ENCODE measurements at regions not wholly inside any gene's neighbourhood (a gene's known extent, or its start where the extent isn't known, plus 50 kb on each side); places are given as distances from the start of the nearest gene placed in this dataset.

- in situ Hi-C loops (cut with HindIII; ENCODE audit: low pct_unique_long_range_greater_than_20kb, low sequenced_read_pairs), result no loop called here
- no peak for DNase-seq (ENCODE audit: low read depth, low spot score)
Measured at GRCh38 chr15:96720656-96721055, 390.2 kb downstream of the NR2F2 start.

- DNase-seq (ENCODE audit: low read depth, low spot score), result no peak
- in situ Hi-C loops (cut with HindIII; ENCODE audit: low pct_unique_long_range_greater_than_20kb, low sequenced_read_pairs), result no loop called here
Measured at GRCh38 chr15:96728591-96728990, 398.1 kb downstream of the NR2F2 start.

GRCh38 chr15:96732704-96733103 is 402.2 kb downstream of the NR2F2 start:
- in situ Hi-C loops (cut with HindIII; ENCODE audit: low pct_unique_long_range_greater_than_20kb, low sequenced_read_pairs), result no loop called here

GRCh38 chr15:96733721-96734120 is 403.2 kb downstream of the NR2F2 start:
- in situ Hi-C loops (cut with HindIII; ENCODE audit: low pct_unique_long_range_greater_than_20kb, low sequenced_read_pairs), result no loop called here

More at GRCh38 chr15:96732704-96733103, 402.2 kb downstream of the NR2F2 start:
- DNase-seq (ENCODE audit: low read depth, low spot score), result no peak

GRCh38 chr15:96735632-96736240 is 405.2 kb downstream of the NR2F2 start:
- in situ Hi-C loops (cut with HindIII; ENCODE audit: low pct_unique_long_range_greater_than_20kb, low sequenced_read_pairs), result no loop called here
- DNase-seq (ENCODE audit: low read depth, low spot score), result no peak

More at GRCh38 chr15:96733721-96734120, 403.2 kb downstream of the NR2F2 start:
- DNase-seq (ENCODE audit: low read depth, low spot score), result no peak

- in situ Hi-C loops (cut with HindIII; ENCODE audit: low pct_unique_long_range_greater_than_20kb, low sequenced_read_pairs), result no loop called here
Measured at GRCh38 chr15:96736384-96736783, 405.9 kb downstream of the NR2F2 start.

GRCh38 chr15:96737408-96737807 is 406.9 kb downstream of the NR2F2 start:
- DNase-seq (ENCODE audit: low read depth, low spot score), result no peak

More at GRCh38 chr15:96736384-96736783, 405.9 kb downstream of the NR2F2 start:
- DNase-seq (ENCODE audit: low read depth, low spot score), result no peak

GRCh38 chr15:96746665-96747064 is 416.2 kb downstream of the NR2F2 start:
- no peak for DNase-seq (ENCODE audit: low read depth, low spot score)
- in situ Hi-C loops (cut with HindIII; ENCODE audit: low pct_unique_long_range_greater_than_20kb, low sequenced_read_pairs), result no loop called here

More at GRCh38 chr15:96737408-96737807, 406.9 kb downstream of the NR2F2 start:
- in situ Hi-C loops (cut with HindIII; ENCODE audit: low pct_unique_long_range_greater_than_20kb, low sequenced_read_pairs), result no loop called here

GRCh38 chr15:96747291-96747690 is 416.8 kb downstream of the NR2F2 start:
- in situ Hi-C loops (cut with HindIII; ENCODE audit: low pct_unique_long_range_greater_than_20kb, low sequenced_read_pairs), result no loop called here

GRCh38 chr15:96750361-96750760 is 419.9 kb downstream of the NR2F2 start:
- in situ Hi-C loops (cut with HindIII; ENCODE audit: low pct_unique_long_range_greater_than_20kb, low sequenced_read_pairs), result no loop called here
- DNase-seq (ENCODE audit: low read depth, low spot score), result peak; percentile 9

More at GRCh38 chr15:96747291-96747690, 416.8 kb downstream of the NR2F2 start:
- no peak for DNase-seq (ENCODE audit: low read depth, low spot score)

- DNase-seq (ENCODE audit: low read depth, low spot score), result no peak
- in situ Hi-C loops (cut with HindIII; ENCODE audit: low pct_unique_long_range_greater_than_20kb, low sequenced_read_pairs), result no loop called here
Measured at GRCh38 chr15:96756146-96756545, 425.6 kb downstream of the NR2F2 start.

- no peak for DNase-seq (ENCODE audit: low read depth, low spot score)
- in situ Hi-C loops (cut with HindIII; ENCODE audit: low pct_unique_long_range_greater_than_20kb, low sequenced_read_pairs), result no loop called here
Measured at GRCh38 chr15:96756656-96757055, 426.2 kb downstream of the NR2F2 start.

GRCh38 chr15:96762566-96762965 is 432.1 kb downstream of the NR2F2 start:
- DNase-seq (ENCODE audit: low read depth, low spot score), result no peak
- in situ Hi-C loops (cut with HindIII; ENCODE audit: low pct_unique_long_range_greater_than_20kb, low sequenced_read_pairs), result no loop called here

- in situ Hi-C loops (cut with HindIII; ENCODE audit: low pct_unique_long_range_greater_than_20kb, low sequenced_read_pairs), result no loop called here
- DNase-seq (ENCODE audit: low read depth, low spot score), result no peak
Measured at GRCh38 chr15:96764501-96764900, 434.0 kb downstream of the NR2F2 start.

GRCh38 chr15:96764946-96765345 is 434.4 kb downstream of the NR2F2 start:
- in situ Hi-C loops (cut with HindIII; ENCODE audit: low pct_unique_long_range_greater_than_20kb, low sequenced_read_pairs), result no loop called here
- no peak for DNase-seq (ENCODE audit: low read depth, low spot score)

- in situ Hi-C loops (cut with HindIII; ENCODE audit: low pct_unique_long_range_greater_than_20kb, low sequenced_read_pairs), result no loop called here
- DNase-seq (ENCODE audit: low read depth, low spot score), result no peak
Measured at GRCh38 chr15:96766366-96766765, 435.9 kb downstream of the NR2F2 start.

GRCh38 chr15:96767703-96768434 is 437.4 kb downstream of the NR2F2 start:
- in situ Hi-C loops (cut with HindIII; ENCODE audit: low pct_unique_long_range_greater_than_20kb, low sequenced_read_pairs), result no loop called here
- DNase-seq (ENCODE audit: low read depth, low spot score), result no peak

GRCh38 chr15:96768435-96768789 is 437.9 kb downstream of the NR2F2 start:
- in situ Hi-C loops (cut with HindIII; ENCODE audit: low pct_unique_long_range_greater_than_20kb, low sequenced_read_pairs), result no loop called here
- no peak for DNase-seq (ENCODE audit: low read depth, low spot score)

GRCh38 chr15:96771035-96771434 is 440.5 kb downstream of the NR2F2 start:
- in situ Hi-C loops (cut with HindIII; ENCODE audit: low pct_unique_long_range_greater_than_20kb, low sequenced_read_pairs), result no loop called here
- no peak for DNase-seq (ENCODE audit: low read depth, low spot score)

All from SK-MEL-5 (cell line).